ENCODE measurements at regions not wholly inside any gene's neighbourhood (a gene's known extent, or its start where the extent isn't known, plus 50 kb on each side); places are given as distances from the start of the nearest gene placed in this dataset.

DNA sequence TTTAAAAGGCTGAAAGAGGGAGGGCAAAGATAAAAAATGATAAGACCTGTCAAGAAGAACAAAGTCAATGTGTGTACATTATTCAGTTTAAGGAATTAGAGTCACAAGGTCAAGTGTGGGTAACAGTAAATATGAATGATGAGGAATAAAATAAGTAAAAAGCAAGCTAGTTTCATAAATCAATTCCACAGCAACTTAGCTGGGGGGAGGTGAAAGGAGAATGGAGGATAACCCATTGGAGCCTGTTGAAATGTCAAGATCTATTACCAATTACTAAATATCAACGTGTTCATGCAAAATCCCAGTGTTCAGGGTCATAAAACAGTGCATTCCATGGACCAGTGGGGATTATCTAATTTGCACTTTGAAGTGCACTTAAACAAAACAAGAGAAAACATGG lies 242.9 kb downstream of the TBX18 start:
- Histone ChIP-seq H3K4me3 (no peak overlapping the region), H3K4me1 (no peaks in the 10 kb centered on the region), H3K9me3 (no peaks in the 10 kb centered on the region), H3K36me3 (no peaks in the 10 kb centered on the region), H3K27ac (no peak overlapping the region), H3K27me3 (no peaks in the 10 kb centered on the region)
- TF ChIP-seq EP300 (IDR thresholded peaks at IDR 0.05) (no peak), POLR2A (IDR thresholded peaks at IDR 0.05) (no peak)
- ATAC-seq: no peak
- WGBS, 2 donors (ENCODE audit: low coverage in 1 of 2): 30% methylated on average over 1 of the region's 1 CpG

DNA sequence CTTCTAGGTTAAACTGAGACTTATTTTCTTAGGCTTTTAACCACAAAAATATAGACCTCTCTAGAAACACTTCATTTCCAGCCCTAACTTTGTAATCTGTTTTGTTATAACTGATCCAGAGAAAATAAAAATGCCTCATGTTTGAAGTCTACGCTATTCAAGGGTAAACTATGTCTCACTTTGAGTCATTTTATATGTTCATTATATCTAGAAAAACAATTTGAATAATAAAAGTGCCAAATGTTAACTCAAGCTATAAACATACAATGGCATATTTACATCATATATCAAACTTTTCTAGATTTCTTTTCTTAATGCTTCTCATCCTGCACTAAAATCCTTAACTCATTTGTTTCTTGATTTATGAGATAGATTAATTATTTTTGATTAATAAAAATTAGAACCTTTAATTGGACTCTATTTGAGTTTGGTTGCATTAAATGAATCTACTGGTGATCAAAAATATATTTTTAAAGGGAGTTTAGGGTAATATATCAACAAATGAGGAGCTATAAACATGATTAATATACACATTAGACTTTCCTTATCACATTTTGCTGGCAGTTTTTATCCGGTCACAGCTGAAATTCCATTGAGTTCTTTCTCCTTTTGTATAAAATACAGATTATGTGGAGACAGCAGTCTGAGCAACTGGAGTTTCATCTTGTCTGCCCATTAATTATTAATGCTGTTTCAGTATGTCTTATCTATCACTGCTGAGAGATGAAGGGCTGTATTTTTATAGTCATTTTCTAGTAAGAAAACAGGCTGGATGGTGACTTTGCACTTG lies 246.5 kb downstream of the TBX18 start:
- TF ChIP-seq POLR2AphosphoS5 (IDR thresholded peaks at IDR 0.05) (no peak), EP300 (IDR thresholded peaks at IDR 0.05) (no peak), POLR2A (IDR thresholded peaks at IDR 0.05) (no peak)
- TF ChIP-seq, protein P1, sequence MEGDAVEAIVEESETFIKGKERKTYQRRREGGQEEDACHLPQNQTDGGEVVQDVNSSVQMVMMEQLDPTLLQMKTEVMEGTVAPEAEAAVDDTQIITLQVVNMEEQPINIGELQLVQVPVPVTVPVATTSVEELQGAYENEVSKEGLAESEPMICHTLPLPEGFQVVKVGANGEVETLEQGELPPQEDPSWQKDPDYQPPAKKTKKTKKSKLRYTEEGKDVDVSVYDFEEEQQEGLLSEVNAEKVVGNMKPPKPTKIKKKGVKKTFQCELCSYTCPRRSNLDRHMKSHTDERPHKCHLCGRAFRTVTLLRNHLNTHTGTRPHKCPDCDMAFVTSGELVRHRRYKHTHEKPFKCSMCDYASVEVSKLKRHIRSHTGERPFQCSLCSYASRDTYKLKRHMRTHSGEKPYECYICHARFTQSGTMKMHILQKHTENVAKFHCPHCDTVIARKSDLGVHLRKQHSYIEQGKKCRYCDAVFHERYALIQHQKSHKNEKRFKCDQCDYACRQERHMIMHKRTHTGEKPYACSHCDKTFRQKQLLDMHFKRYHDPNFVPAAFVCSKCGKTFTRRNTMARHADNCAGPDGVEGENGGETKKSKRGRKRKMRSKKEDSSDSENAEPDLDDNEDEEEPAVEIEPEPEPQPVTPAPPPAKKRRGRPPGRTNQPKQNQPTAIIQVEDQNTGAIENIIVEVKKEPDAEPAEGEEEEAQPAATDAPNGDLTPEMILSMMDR (IDR thresholded peaks at IDR 0.05): no peak
- no peaks in the 10 kb centered on the region for H3K4me1 ChIP-seq
- H3K4me3 ChIP-seq: no peak overlapping the region
- no peaks in the 10 kb centered on the region for H3K27me3 ChIP-seq
- no peak for ATAC-seq
- H3K9me3 ChIP-seq: no peaks in the 10 kb centered on the region
- WGBS, 2 donors (ENCODE audit: low coverage in 1 of 2): 31 to 52% methylated on average over 2 of the region's 2 CpGs
- no peaks in the 10 kb centered on the region for H3K36me3 ChIP-seq
- H3K27ac ChIP-seq: no peak overlapping the region

- TF ChIP-seq POLR2AphosphoS5 (IDR thresholded peaks at IDR 0.05) (no peak), POLR2A (IDR thresholded peaks at IDR 0.05) (no peak)
- no peaks in the 10 kb centered on the region for H3K27me3 ChIP-seq
- H3K36me3 ChIP-seq: no peaks in the 10 kb centered on the region
- no peaks in the 10 kb centered on the region for H3K4me1 ChIP-seq
- 71 to 77% methylated on average over 2 of the region's 2 CpGs for WGBS, 2 donors (ENCODE audit: low coverage in 1 of 2)
- H3K4me3 ChIP-seq: no peak overlapping the region
- no peak for ATAC-seq
- no peak overlapping the region for H3K27ac ChIP-seq
- H3K9me3 ChIP-seq: no peaks in the 10 kb centered on the region
Measured at GRCh38 chr6:84516154-84516553, 248.2 kb downstream of the TBX18 start.

GRCh38 chr6:84515067-84515466 lies 249.3 kb downstream of the TBX18 start:
- Histone ChIP-seq H3K4me1 (no peaks in the 10 kb centered on the region), H3K4me3 (no peak overlapping the region), H3K27me3 (no peaks in the 10 kb centered on the region), H3K36me3 (no peaks in the 10 kb centered on the region), H3K27ac (no peak overlapping the region), H3K9me3 (no peaks in the 10 kb centered on the region)
- WGBS, 2 donors (ENCODE audit: low coverage in 1 of 2): 50 to 70% methylated on average over 5 to 6 of the region's 6 CpGs
- TF ChIP-seq EP300 (IDR thresholded peaks at IDR 0.05): no peak
- ATAC-seq: no peak

- Histone ChIP-seq H3K27ac (no peak overlapping the region), H3K4me3 (no peak overlapping the region), H3K9me3 (no peaks in the 10 kb centered on the region), H3K36me3 (no peaks in the 10 kb centered on the region), H3K27me3 (no peaks in the 10 kb centered on the region), H3K4me1 (no peaks in the 10 kb centered on the region)
- 60 to 75% methylated on average over 3 to 5 of the region's 5 CpGs for WGBS, 2 donors (ENCODE audit: low coverage in 1 of 2)
- TF ChIP-seq EP300 (IDR thresholded peaks at IDR 0.05) (no peak), POLR2AphosphoS5 (IDR thresholded peaks at IDR 0.05) (no peak), POLR2A (IDR thresholded peaks at IDR 0.05) (no peak)
- TF ChIP-seq, protein P1 (IDR thresholded peaks at IDR 0.05): no peak
- no peak for ATAC-seq
Measured at GRCh38 chr6:84514089-84514971, 250.1 kb downstream of the TBX18 start.

GRCh38 chr6:84512391-84512790 lies 252.0 kb downstream of the TBX18 start:
- Histone ChIP-seq H3K36me3 (no peaks in the 10 kb centered on the region), H3K27ac (no peak overlapping the region), H3K4me1 (no peaks in the 10 kb centered on the region), H3K27me3 (no peaks in the 10 kb centered on the region), H3K4me3 (no peak overlapping the region), H3K9me3 (no peaks in the 10 kb centered on the region)
- TF ChIP-seq POLR2AphosphoS5 (IDR thresholded peaks at IDR 0.05) (no peak), POLR2A (IDR thresholded peaks at IDR 0.05) (no peak), EP300 (IDR thresholded peaks at IDR 0.05) (no peak)
- TF ChIP-seq, protein P1 (IDR thresholded peaks at IDR 0.05): no peak
- ATAC-seq: no peak
- 70 to 75% methylated on average over 2 of the region's 2 CpGs for WGBS, 2 donors (ENCODE audit: low coverage in 1 of 2)

Data from gastroesophageal sphincter (tissue), 4 donors.